Central memory CD4-positive, alpha-beta T cell (primary cell): ENCODE measurements at regions not wholly inside any gene's neighbourhood (a gene's known extent, or its start where the extent isn't known, plus 50 kb on each side); places are given as distances from the start of the nearest gene placed in this dataset.

Experiments
- DNase-seq: peaks from one replicate; pipeline ENCODE4 v3.0.0; 2022

GRCh38 chr2:16328521-16329190, 337.0 kb downstream of the CYRIA start:
- no peak for DNase-seq

- DNase-seq = no peak
Measured at GRCh38 chr2:16327326-16327725, 338.3 kb downstream of the CYRIA start.

GRCh38 chr2:16326711-16327300, 338.8 kb downstream of the CYRIA start:
- no peak for DNase-seq

DNA sequence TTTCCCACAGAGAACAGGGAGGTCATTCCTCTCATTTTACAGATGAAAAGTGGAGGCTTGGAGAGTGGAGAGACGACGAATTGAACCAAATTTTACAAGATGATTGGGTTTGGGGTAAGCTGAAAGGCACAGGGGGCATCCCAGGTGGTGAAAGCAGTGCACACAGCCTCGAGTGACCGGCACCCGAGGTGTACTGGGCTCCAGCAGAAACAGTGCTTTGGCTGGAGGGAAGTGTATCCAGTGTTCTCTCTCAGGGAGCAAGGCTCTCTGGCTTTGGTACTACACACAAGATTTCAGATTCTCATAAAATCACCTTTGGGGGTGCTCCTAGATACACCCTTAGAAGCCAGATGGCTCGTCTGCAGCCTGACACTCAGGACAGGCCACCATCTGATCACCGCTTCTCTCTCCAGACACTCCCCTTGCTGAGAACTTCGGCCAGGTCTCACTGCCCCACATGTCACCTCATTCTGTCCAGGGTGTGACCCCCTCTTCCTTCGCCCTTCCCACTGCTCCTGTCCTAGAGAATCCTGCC, 339.6 kb downstream of the CYRIA start:
- DNase-seq = no peak

DNA sequence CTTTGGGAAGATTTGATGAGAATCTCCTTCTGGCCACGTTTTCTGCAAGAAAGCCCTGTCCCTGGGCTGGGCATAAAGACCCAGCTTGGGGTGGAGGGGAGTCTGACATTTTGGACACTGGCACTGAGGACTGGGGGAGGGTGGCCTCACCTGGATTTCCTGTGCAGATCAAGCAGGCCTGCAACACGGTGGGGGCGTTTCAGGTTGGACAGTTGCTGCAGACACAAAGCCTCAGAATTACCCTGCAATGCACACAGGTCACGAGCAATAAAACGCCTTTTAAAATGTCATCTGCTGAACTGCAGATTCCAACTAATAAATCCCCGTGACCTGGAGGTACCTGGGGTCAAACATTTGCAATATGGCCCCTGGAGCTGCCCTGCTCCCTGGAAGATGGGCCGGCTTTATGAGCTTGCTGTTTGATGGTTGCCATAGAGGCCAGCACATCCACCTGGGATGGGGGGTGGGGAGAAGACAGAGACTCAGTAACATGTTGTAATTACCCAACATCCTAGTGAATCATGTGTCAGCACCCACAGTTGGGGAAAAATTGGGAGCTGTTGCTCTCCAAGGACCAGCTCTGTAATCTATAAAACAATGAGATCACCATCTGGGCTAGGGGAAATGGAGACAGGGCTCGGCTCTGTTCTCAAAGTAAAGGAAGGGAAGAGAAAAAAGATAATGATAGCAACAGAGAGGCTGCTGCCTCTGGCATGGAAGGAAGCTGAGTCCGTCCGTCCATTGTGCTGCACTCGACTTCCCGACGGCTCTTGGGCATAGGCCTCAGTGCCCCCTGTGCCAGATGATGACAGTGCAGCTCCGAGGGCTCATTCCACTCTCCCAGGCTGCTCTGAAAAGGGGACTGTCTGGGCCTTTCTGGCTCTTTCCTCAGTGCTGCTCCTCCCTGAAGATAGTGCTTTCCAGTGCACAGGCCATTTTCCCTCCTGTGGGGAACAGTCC, 340.3 kb downstream of the CYRIA start:
- no peak for DNase-seq

GRCh38 chr2:16324544-16324937, 341.1 kb downstream of the CYRIA start:
- no peak for DNase-seq

GRCh38 chr2:16323551-16324543, 341.8 kb downstream of the CYRIA start:
- no peak for DNase-seq

DNA sequence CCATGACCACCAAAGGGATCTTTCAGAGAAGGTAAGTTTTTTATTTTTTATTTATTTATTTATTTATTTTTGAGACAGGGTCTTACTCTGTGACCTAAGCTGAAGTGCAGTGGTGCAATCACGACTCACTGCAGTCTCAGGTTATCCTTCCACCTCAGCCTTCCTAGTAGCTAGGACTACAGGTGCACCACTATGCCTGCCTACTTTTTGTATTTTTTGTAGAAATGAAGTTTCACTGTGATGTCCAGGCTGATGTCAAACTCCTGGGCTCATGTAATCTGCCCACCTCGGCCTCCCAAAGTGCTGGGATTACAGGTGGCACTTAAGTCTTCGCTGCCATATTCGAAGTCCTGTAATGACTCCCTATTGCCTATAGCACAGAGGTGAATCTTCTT, 342.5 kb downstream of the CYRIA start:
- no peak for DNase-seq

DNA sequence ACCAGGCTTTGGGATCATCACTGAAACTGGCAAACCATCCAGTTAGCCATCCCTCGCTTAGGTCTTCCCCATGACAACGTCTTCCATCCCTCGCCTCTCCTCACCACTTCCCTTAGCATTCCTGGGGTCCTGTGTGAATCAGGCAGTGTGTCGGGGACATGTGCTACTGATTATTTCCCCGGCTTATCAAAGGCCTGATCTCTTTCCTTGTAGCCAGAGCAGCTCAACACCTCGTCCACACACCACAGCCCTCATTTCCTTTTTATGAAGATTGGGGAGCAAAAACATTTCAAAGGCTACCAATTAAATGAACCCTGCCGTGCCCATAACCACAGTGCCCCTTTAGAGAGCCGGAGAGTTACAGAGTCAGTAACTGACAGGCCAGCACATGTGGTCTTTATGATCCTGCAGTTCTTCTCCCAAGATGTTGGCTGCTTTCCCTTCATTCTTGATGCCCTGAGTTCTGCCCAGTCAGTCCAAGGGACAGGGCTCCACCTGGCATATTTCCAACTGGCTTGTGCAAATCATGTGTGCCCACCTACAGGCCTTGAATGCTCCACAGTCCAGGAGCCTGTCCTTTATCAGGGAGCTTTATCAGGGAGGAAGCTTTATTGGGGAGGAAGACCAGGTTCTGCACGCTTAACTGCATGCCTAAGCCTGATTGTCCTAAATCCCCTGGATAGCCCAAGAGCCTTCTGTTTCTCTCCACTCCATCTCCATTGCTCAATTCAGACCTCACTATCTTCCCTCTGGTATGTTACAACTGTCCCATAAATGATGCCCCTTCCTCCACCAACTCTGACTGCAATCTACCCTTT, 343.1 kb downstream of the CYRIA start:
- no peak for DNase-seq

DNA sequence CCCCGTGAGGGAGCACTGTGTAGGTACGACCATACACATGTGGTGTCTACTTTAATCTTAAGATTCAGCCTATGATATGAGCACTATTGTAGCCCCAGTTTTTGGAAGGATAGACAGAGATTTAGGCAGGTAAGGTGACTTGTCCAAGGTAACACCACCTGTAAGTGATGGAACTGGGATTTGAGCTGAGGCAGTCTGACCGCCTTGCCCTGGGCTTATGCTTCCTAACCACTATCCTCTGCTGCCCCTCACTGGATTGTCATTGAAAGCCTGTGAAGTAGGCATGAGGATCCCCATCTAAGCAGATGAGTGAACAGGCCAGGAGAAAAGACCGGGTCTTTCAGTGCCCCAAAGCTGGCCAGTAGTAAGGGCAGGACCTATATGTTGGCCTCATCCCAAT, 343.8 kb downstream of the CYRIA start:
- no peak for DNase-seq

GRCh38 chr2:16321256-16321655, 344.4 kb downstream of the CYRIA start:
- DNase-seq = no peak

DNA sequence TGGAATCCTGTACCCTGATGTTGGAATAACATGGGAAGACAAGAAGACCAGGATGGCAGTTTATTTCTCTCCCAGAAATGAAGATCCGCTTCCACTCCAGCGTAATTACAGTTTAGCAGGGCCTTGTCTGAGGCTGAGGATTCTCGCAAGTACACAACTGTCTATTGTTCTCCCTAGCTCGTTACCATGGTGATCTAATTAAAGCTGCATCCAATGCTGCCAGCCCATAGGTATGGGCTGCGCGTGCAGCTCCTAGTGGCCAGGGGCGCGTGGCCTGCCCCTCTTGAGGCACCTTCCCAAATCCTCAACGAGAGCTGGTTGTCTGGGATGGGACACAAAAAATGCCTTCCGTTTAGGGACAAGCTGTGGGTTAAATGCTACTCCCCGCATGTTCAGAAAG, 344.9 kb downstream of the CYRIA start:
- DNase-seq = no peak

DNA sequence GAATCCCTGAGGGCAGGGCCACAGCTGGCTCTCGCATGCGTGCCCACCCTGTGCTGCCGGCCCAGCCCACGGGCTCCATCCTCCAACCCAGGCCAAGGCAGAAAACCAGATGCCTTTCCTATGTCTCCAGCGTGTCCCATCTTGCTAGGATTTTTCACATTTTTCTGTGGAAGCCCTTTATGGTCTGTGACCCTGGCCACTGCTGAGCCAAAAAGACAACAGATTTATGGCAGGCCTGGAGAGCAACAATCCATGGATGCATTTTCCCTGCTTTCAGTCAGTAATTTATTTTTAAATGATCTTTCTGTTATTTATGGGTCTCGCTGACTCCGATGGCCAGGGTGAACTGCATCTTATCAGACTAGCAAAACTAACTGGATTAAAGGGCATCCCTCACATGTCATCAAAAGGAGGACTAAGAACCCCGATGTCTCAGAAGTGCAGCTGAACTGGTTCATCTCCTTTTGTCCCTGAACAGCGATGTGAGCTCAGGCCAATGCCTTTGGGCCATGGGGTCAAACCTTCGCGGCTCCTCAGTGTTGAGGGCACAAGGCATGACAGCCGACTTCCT, 346.0 kb downstream of the CYRIA start:
- no peak for DNase-seq

DNA sequence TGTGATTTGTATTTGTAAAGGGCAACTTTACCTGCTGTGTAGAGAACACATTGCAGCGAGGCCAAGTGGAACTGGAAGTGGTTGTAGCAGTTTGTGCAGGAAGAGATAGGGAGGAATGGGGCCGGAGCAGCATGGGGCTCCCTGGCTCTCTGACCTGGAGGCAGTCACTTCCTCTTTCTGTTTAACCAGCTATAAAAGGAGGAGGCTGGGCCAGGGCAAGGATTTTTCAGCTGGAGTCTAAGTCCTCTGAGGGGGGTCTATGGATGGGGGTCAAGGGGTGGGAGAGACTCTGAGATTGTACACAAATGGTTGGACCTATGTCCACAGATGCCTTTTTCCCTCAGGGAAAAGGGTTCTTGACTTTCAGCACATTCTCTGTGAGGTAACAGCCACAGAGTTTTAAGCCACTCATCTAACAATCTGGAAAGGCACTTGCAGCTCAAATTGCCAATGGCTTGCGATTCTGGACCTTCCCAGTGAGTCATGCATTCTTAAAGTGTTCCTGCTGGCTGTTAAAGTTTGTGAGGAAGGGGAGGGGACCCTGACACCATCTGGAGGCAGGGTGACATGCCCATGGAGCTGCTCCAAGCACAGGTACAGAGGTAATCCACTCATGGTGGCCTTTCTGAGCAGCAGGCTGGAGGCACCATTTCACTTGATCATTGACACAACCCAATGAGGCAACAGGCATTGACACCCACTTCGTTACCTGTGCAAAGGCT, 347.0 kb downstream of the CYRIA start:
- no peak for DNase-seq

DNA sequence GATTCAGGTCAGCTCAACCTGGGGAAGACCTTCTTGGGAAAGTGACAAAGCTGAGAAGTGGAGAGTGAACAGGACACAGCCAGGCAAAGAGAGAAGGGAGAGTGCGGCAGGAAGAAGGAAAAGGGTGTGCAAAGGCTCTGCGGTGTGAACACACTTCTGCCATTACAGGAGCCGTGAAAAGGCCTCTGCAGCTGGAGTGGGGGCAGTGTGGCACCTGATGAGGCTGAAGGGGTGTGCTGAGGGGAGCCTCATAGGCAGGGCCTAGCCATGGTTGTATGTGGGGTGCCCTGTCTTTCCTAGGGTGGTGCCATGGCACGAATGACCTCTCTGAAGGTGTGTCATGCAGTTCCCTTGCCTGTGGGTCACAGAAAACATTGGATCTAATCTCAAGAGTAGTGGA, 347.6 kb downstream of the CYRIA start:
- DNase-seq = no peak

GRCh38 chr2:16317211-16317830, 348.3 kb downstream of the CYRIA start:
- DNase-seq = no peak

DNA sequence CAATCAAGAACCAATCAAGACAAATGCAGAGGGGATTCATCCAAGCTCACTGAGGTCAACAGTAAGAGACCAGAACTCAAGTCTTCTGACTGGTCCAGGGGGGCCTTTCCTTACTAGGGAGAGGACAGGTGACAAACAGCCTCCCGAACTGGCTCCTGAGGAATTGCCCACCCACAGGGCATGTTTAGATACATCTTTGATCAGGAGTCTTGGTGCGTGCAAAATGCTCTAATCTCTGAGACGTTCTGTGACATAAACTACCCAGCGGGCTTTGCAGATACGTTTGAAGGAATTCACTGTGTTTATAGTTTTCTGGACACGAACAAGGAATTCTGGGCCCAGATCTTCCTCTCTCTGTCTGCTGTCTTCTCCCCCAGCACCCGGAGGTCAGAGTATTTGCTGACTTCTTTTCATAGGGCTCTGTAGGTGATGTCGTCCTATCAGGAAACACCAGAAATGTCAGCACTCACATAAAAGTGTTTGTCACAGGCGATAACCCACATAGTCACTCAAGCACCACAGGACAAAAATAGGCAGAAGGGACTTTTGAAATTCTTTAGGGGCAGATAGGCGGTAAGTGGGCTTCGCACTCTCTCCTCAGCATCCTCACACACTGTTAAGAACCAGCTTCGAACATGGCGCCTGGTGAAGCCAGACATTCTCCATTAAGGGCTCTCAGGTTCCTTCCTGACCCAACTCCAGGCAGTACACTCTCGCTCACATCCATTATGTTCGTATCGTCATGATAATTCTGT, 349.0 kb downstream of the CYRIA start:
- DNase-seq = no peak

- DNase-seq = no peak
Measured at GRCh38 chr2:16315908-16316307, 349.7 kb downstream of the CYRIA start.

GRCh38 chr2:16315458-16315835, 350.2 kb downstream of the CYRIA start:
- no peak for DNase-seq
